ENCODE measurements at regions not wholly inside any gene's neighbourhood (a gene's known extent, or its start where the extent isn't known, plus 50 kb on each side); places are given as distances from the start of the nearest gene placed in this dataset.

- Mint-ChIP-seq H3K4me3 (no peak overlapping the region), H3K27ac (no peak overlapping the region)
Measured at GRCh38 chr5:168066536-168067208, 224.8 kb upstream of the WWC1 start.

GRCh38 chr5:168070761-168071160 lies 220.7 kb upstream of the WWC1 start:
- no peaks in the 10 kb centered on the region for H3K27me3 ChIP-seq (ENCODE audit: control insufficient read depth, insufficient read depth, low read length)
- no peak overlapping the region for H3K4me3 ChIP-seq (ENCODE audit: low read depth, low read length)
- H3K27ac ChIP-seq (ENCODE audit: insufficient read depth, low read length, poor library complexity, severe bottlenecking): no peak overlapping the region
- Mint-ChIP-seq H3K9me3 (peaks cover 0 to 3% (median 0%) of the 10 kb centered on the region in 7 donors), H3K27ac (no peak overlapping the region), H3K36me3 (no peaks in the 10 kb centered on the region), H3K27me3 (no peaks in the 10 kb centered on the region), H3K4me1 (no peaks in the 10 kb centered on the region), H3K4me3 (no peak overlapping the region)
- H3K36me3 ChIP-seq (ENCODE audit: control insufficient read depth, insufficient read depth, low read length): no peaks in the 10 kb centered on the region
- DNase-seq: no peak
- H3K4me1 ChIP-seq (ENCODE audit: control insufficient read depth, insufficient read depth, low read length, poor library complexity, severe bottlenecking): no peaks in the 10 kb centered on the region
- ATAC-seq (ENCODE audit: low read depth in 2 of 2): no peak
- H3K9me3 ChIP-seq (ENCODE audit: control insufficient read depth in 2 of 2, low read length in 2 of 2): no peaks in the 10 kb centered on the region

More at GRCh38 chr5:168066536-168067208, 224.8 kb upstream of the WWC1 start:
- H3K4me1 ChIP-seq (ENCODE audit: control insufficient read depth, insufficient read depth, low read length, poor library complexity, severe bottlenecking): no peaks in the 10 kb centered on the region
- H3K27ac ChIP-seq (ENCODE audit: insufficient read depth, low read length, poor library complexity, severe bottlenecking): no peak overlapping the region
- H3K36me3 ChIP-seq (ENCODE audit: control insufficient read depth, insufficient read depth, low read length): no peaks in the 10 kb centered on the region
- DNase-seq (no peak), ATAC-seq (ENCODE audit: low read depth in 2 of 2) (no peak)
- Mint-ChIP-seq H3K36me3 (no peaks in the 10 kb centered on the region), H3K27me3 (no peaks in the 10 kb centered on the region), H3K9me3 (peaks cover 0 to 4% (median 0%) of the 10 kb centered on the region in 7 donors), H3K4me1 (no peaks in the 10 kb centered on the region)
- no peaks in the 10 kb centered on the region for H3K9me3 ChIP-seq (ENCODE audit: control insufficient read depth in 2 of 2, low read length in 2 of 2)
- no peaks in the 10 kb centered on the region for H3K27me3 ChIP-seq (ENCODE audit: control insufficient read depth, insufficient read depth, low read length)
- H3K4me3 ChIP-seq (ENCODE audit: low read depth, low read length): no peak overlapping the region

GRCh38 chr5:168072665-168073064 lies 218.8 kb upstream of the WWC1 start:
- Mint-ChIP-seq H3K4me1 (no peaks in the 10 kb centered on the region), H3K27me3 (no peaks in the 10 kb centered on the region), H3K27ac (no peak overlapping the region), H3K9me3 (peaks cover 0 to 3% (median 0%) of the 10 kb centered on the region in 7 donors), H3K36me3 (no peaks in the 10 kb centered on the region), H3K4me3 (no peak overlapping the region)
- Histone ChIP-seq H3K4me3 (ENCODE audit: low read depth, low read length) (no peak overlapping the region), H3K27me3 (ENCODE audit: control insufficient read depth, insufficient read depth, low read length) (no peaks in the 10 kb centered on the region), H3K27ac (ENCODE audit: insufficient read depth, low read length, poor library complexity, severe bottlenecking) (no peak overlapping the region), H3K9me3 (ENCODE audit: control insufficient read depth in 2 of 2, low read length in 2 of 2) (no peaks in the 10 kb centered on the region), H3K4me1 (ENCODE audit: control insufficient read depth, insufficient read depth, low read length, poor library complexity, severe bottlenecking) (no peaks in the 10 kb centered on the region), H3K36me3 (ENCODE audit: control insufficient read depth, insufficient read depth, low read length) (no peaks in the 10 kb centered on the region)
- DNase-seq (no peak), ATAC-seq (ENCODE audit: low read depth in 2 of 2) (no peak)

- ATAC-seq (ENCODE audit: low read depth in 2 of 2) (no peak), DNase-seq (no peak)
- Mint-ChIP-seq H3K9me3 (peaks cover 0 to 3% (median 0%) of the 10 kb centered on the region in 7 donors), H3K4me3 (no peak overlapping the region), H3K27ac (no peak overlapping the region), H3K27me3 (no peaks in the 10 kb centered on the region), H3K4me1 (no peaks in the 10 kb centered on the region), H3K36me3 (no peaks in the 10 kb centered on the region)
- Histone ChIP-seq H3K27ac (ENCODE audit: insufficient read depth, low read length, poor library complexity, severe bottlenecking) (no peak overlapping the region), H3K4me3 (ENCODE audit: low read depth, low read length) (no peak overlapping the region), H3K4me1 (ENCODE audit: control insufficient read depth, insufficient read depth, low read length, poor library complexity, severe bottlenecking) (no peaks in the 10 kb centered on the region), H3K9me3 (ENCODE audit: control insufficient read depth in 2 of 2, low read length in 2 of 2) (no peaks in the 10 kb centered on the region), H3K36me3 (ENCODE audit: control insufficient read depth, insufficient read depth, low read length) (no peaks in the 10 kb centered on the region), H3K27me3 (ENCODE audit: control insufficient read depth, insufficient read depth, low read length) (no peaks in the 10 kb centered on the region)
Measured at GRCh38 chr5:168073311-168073710, 218.1 kb upstream of the WWC1 start.

- ATAC-seq (ENCODE audit: low read depth in 2 of 2): no peak
- peaks cover 0 to 3% (median 0%) of the 10 kb centered on the region in 7 donors for H3K9me3 Mint-ChIP-seq
- Histone ChIP-seq H3K4me3 (ENCODE audit: low read depth, low read length) (no peak overlapping the region), H3K9me3 (ENCODE audit: control insufficient read depth in 2 of 2, low read length in 2 of 2) (no peaks in the 10 kb centered on the region), H3K4me1 (ENCODE audit: control insufficient read depth, insufficient read depth, low read length, poor library complexity, severe bottlenecking) (no peaks in the 10 kb centered on the region), H3K27ac (ENCODE audit: insufficient read depth, low read length, poor library complexity, severe bottlenecking) (no peak overlapping the region), H3K36me3 (ENCODE audit: control insufficient read depth, insufficient read depth, low read length) (no peaks in the 10 kb centered on the region), H3K27me3 (ENCODE audit: control insufficient read depth, insufficient read depth, low read length) (no peaks in the 10 kb centered on the region)
- H3K27me3 Mint-ChIP-seq: no peaks in the 10 kb centered on the region
- H3K4me3 Mint-ChIP-seq: no peak overlapping the region
- no peaks in the 10 kb centered on the region for H3K36me3 Mint-ChIP-seq
- DNase-seq: no peak
- H3K27ac Mint-ChIP-seq: no peak overlapping the region
- no peaks in the 10 kb centered on the region for H3K4me1 Mint-ChIP-seq
Measured at GRCh38 chr5:168073991-168074800, 217.2 kb upstream of the WWC1 start.

GRCh38 chr5:168075387-168075786 lies 216.1 kb upstream of the WWC1 start:
- Histone ChIP-seq H3K9me3 (ENCODE audit: control insufficient read depth in 2 of 2, low read length in 2 of 2) (no peaks in the 10 kb centered on the region), H3K27me3 (ENCODE audit: control insufficient read depth, insufficient read depth, low read length) (no peaks in the 10 kb centered on the region), H3K4me3 (ENCODE audit: low read depth, low read length) (no peak overlapping the region), H3K27ac (ENCODE audit: insufficient read depth, low read length, poor library complexity, severe bottlenecking) (no peak overlapping the region), H3K4me1 (ENCODE audit: control insufficient read depth, insufficient read depth, low read length, poor library complexity, severe bottlenecking) (no peaks in the 10 kb centered on the region), H3K36me3 (ENCODE audit: control insufficient read depth, insufficient read depth, low read length) (no peaks in the 10 kb centered on the region)
- Mint-ChIP-seq H3K4me3 (no peak overlapping the region), H3K4me1 (no peaks in the 10 kb centered on the region), H3K27ac (no peak overlapping the region), H3K36me3 (no peaks in the 10 kb centered on the region), H3K9me3 (peaks cover 0 to 3% (median 0%) of the 10 kb centered on the region in 7 donors), H3K27me3 (no peaks in the 10 kb centered on the region)
- ATAC-seq (ENCODE audit: low read depth in 2 of 2) (no peak), DNase-seq (no peak)

GRCh38 chr5:168076561-168076991 lies 214.9 kb upstream of the WWC1 start:
- DNase-seq (no peak), ATAC-seq (ENCODE audit: low read depth in 2 of 2) (no peak)
- Mint-ChIP-seq H3K27me3 (peaks cover 5% of the 10 kb centered on the region), H3K4me1 (no peaks in the 10 kb centered on the region), H3K9me3 (peaks cover 0 to 4% (median 0%) of the 10 kb centered on the region in 7 donors), H3K27ac (no peak overlapping the region), H3K36me3 (no peaks in the 10 kb centered on the region), H3K4me3 (no peak overlapping the region)
- Histone ChIP-seq H3K27me3 (ENCODE audit: control insufficient read depth, insufficient read depth, low read length) (no peaks in the 10 kb centered on the region), H3K27ac (ENCODE audit: insufficient read depth, low read length, poor library complexity, severe bottlenecking) (no peak overlapping the region), H3K4me3 (ENCODE audit: low read depth, low read length) (no peak overlapping the region), H3K4me1 (ENCODE audit: control insufficient read depth, insufficient read depth, low read length, poor library complexity, severe bottlenecking) (no peaks in the 10 kb centered on the region), H3K36me3 (ENCODE audit: control insufficient read depth, insufficient read depth, low read length) (no peaks in the 10 kb centered on the region), H3K9me3 (ENCODE audit: control insufficient read depth in 2 of 2, low read length in 2 of 2) (no peaks in the 10 kb centered on the region)
